GM12878 (cell line): ENCODE measurements at regions not wholly inside any gene's neighbourhood (a gene's known extent, or its start where the extent isn't known, plus 50 kb on each side); places are given as distances from the start of the nearest gene placed in this dataset.

Experiments
- ATAC-seq: fragments of 200-7000 bp; cut with Tn5 transposase; 3 replicates; pipeline ENCODE4 v1.9.1; 2020; ENCODE audit warnings: mild to moderate bottlenecking, moderate library complexity
- BruUV-seq: library from RNA; stranded (reverse); fragments of 400-500 nt; replicated peaks from 2 replicates; lab custom pipeline; 2021; lab: Mats Ljungman, UMichigan
- CTCF ChIA-PET: fragments of 300-600 bp; sonication (Branson Sonifier 250); formaldehyde crosslinking; extraction: SDS; loops from one replicate; lab custom pipeline; 2021; ENCODE audit warnings: inconsistent platforms; lab: Yijun Ruan, JAX
- POLR2A ChIA-PET: fragments of 350-600 bp; formaldehyde crosslinking; extraction: SDS; loops from one replicate; lab custom pipeline; 2021; ENCODE audit warnings: inconsistent platforms; lab: Charles Lee
- RAD21 ChIA-PET: fragments of 300-600 bp; sonication (Branson Sonifier 250); formaldehyde crosslinking; loops from one replicate; lab custom pipeline; 2023; ENCODE audit warnings: antibody characterized with exemption; ENCODE audit not compliant: unreplicated experiment; lab: Charles Lee
- SMC1A ChIA-PET: fragments of 300-600 bp; sonication (Branson Sonifier 250); formaldehyde crosslinking; loops from one replicate; lab custom pipeline; 2023; ENCODE audit not compliant: unreplicated experiment, uncharacterized antibody; lab: Charles Lee
- DNase-seq: peaks from one replicate; pipeline ENCODE4 v3.0.0-alpha.2; 2011; ENCODE audit warnings: low read depth, low spot score
- FAIRE-seq: peaks from 3 replicates; lab custom pipeline; 2011; peaks lifted over from hg19 to GRCh38; lab: Jason Lieb, UNC
- H2AFZ ChIP-seq: 2 replicates; pipeline ENCODE4 v1.6.0; 2011; ENCODE audit warnings: low read depth, low read length, control low read depth; ENCODE audit not compliant: control insufficient read depth
- H3K27ac ChIP-seq: 2 replicates; pipeline ENCODE4 v1.5.1; 2011; ENCODE audit warnings: control low read depth; ENCODE audit not compliant: control insufficient read depth, insufficient read depth
- H3K27me3 ChIP-seq, 2 experiments: replicated peaks in 1 of 2; 2 replicates each; pipeline versions ENCODE4 v1.6.0 to v1.6.1; 2011; ENCODE audit warnings: low read length in 1 of 2; ENCODE audit not compliant: control insufficient read depth in 2 of 2, insufficient read depth in 2 of 2
- H3K36me3 ChIP-seq, 2 experiments: 2 replicates each; pipeline ENCODE4 v1.5.1; 2011; ENCODE audit warnings: low read length in 1 of 2; ENCODE audit not compliant: control insufficient read depth in 2 of 2, insufficient read depth in 2 of 2
- H3K4me1 ChIP-seq: 2 replicates; pipeline ENCODE4 v1.6.1; 2011; ENCODE audit warnings: mild to moderate bottlenecking, low read length, moderate library complexity, mixed read lengths; ENCODE audit not compliant: control insufficient read depth, insufficient read depth
- H3K4me2 ChIP-seq: 2 replicates; pipeline ENCODE4 v1.6.0; 2011; ENCODE audit warnings: control low read depth; ENCODE audit not compliant: control insufficient read depth, insufficient read depth
- H3K4me3 ChIP-seq: fragments of 200-600 bp; sonication (generic); 2 replicates; pipeline ENCODE4 v1.5.1; 2016
- H3K79me2 ChIP-seq: 2 replicates; pipeline ENCODE4 v1.6.0; 2011; ENCODE audit warnings: low read length; ENCODE audit not compliant: control insufficient read depth, insufficient read depth
- H3K9ac ChIP-seq: 2 replicates; pipeline ENCODE4 v1.8.0; 2011; ENCODE audit warnings: low read length, control low read depth, mixed read lengths; ENCODE audit not compliant: control insufficient read depth, insufficient read depth
- H3K9me3 ChIP-seq: replicated peaks from 3 replicates; pipeline ENCODE4 v1.5.1; 2011; ENCODE audit warnings: mild to moderate bottlenecking, low read length; ENCODE audit not compliant: control insufficient read depth, insufficient read depth
- H4K20me1 ChIP-seq: 2 replicates; pipeline ENCODE4 v1.6.0; 2011; ENCODE audit not compliant: control insufficient read depth, insufficient read depth
- RAD51 ChIP-seq: fragments of 450-650 bp; IDR thresholded peaks from 2 replicates; pipeline ENCODE4 v1.6.1; 2016; ENCODE audit warnings: moderate library complexity, mild to moderate bottlenecking, inconsistent platforms
- TARDBP ChIP-seq: IDR thresholded peaks from 2 replicates; pipeline ENCODE4 v1.6.1; 2016; ENCODE audit warnings: borderline replicate concordance
- whole genome bisulfite sequencing: methylation state at CpG from one replicate; pipeline ENCODE4 v1.1.6; 2016; ENCODE audit warnings: low lambda C conversion rate; ENCODE audit not compliant: insufficient replicate concordance, insufficient coverage; ENCODE audit errors: missing lambda C conversion rate; 5-methylcytosine and 5-hydroxymethylcytosine counted together
- in situ Hi-C: fragments of 300-500 bp; cut with MboI; formaldehyde crosslinking; loops from 9 replicates; pipeline ENCODE4 v1.14.3; 2018; ENCODE audit warnings: mixed read lengths
- intact Hi-C: fragments of 100-400 bp; cut with micrococcal nuclease; formaldehyde crosslinking; loops from one replicate; pipeline ENCODE4 v1.14.2; 2022; ENCODE audit not compliant: unreplicated experiment
- TF ChIP-seq, protein P1 (sequence below): fragments of 450-650 bp; IDR thresholded peaks from 2 replicates; pipeline ENCODE4 v1.6.1; 2018; ENCODE audit warnings: borderline replicate concordance, mild to moderate bottlenecking; ENCODE audit not compliant: partially characterized antibody
- TF ChIP-seq, protein P2 (sequence below): fragments of 450-650 bp; IDR thresholded peaks from 2 replicates; pipeline ENCODE4 v1.6.1; 2018; ENCODE audit warnings: mild to moderate bottlenecking, low read depth, moderate library complexity; ENCODE audit not compliant: partially characterized antibody
- TF ChIP-seq, protein P3 (sequence below): IDR thresholded peaks from 2 replicates; pipeline ENCODE4 v1.6.1; 2012; ENCODE audit warnings: low read depth, low read length, improper control_type of control experiment

DNA sequence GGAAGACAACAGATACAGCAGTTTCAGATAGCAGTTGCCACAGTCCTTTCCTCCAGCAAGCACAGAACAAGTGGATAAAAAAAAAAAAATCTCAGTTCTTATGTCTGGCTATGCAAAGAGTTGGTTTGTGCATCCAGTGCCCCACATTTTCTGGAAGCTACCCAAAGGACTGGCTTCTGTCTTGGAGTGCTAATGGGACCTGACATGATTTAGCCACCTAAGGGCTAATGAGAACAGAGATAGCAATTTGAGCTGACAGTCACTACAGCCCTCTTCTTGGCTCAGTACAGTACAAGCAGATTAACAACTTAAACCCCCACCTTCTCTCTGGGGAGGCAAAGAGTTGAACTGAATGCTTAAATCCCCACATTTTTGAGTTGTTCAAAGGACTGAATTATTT is 976.8 kb downstream of the TBC1D32 start (continued):
- TF ChIP-seq, protein P1, sequence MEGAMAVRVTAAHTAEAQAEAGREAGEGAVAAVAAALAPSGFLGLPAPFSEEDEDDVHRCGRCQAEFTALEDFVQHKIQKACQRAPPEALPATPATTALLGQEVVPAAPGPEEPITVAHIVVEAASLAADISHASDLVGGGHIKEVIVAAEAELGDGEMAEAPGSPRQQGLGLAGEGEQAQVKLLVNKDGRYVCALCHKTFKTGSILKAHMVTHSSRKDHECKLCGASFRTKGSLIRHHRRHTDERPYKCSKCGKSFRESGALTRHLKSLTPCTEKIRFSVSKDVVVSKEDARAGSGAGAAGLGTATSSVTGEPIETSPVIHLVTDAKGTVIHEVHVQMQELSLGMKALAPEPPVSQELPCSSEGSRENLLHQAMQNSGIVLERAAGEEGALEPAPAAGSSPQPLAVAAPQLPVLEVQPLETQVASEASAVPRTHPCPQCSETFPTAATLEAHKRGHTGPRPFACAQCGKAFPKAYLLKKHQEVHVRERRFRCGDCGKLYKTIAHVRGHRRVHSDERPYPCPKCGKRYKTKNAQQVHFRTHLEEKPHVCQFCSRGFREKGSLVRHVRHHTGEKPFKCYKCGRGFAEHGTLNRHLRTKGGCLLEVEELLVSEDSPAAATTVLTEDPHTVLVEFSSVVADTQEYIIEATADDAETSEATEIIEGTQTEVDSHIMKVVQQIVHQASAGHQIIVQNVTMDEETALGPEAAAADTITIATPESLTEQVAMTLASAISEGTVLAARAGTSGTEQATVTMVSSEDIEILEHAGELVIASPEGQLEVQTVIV: no peak
- no peak for TF ChIP-seq TARDBP
- TF ChIP-seq, protein P2, sequence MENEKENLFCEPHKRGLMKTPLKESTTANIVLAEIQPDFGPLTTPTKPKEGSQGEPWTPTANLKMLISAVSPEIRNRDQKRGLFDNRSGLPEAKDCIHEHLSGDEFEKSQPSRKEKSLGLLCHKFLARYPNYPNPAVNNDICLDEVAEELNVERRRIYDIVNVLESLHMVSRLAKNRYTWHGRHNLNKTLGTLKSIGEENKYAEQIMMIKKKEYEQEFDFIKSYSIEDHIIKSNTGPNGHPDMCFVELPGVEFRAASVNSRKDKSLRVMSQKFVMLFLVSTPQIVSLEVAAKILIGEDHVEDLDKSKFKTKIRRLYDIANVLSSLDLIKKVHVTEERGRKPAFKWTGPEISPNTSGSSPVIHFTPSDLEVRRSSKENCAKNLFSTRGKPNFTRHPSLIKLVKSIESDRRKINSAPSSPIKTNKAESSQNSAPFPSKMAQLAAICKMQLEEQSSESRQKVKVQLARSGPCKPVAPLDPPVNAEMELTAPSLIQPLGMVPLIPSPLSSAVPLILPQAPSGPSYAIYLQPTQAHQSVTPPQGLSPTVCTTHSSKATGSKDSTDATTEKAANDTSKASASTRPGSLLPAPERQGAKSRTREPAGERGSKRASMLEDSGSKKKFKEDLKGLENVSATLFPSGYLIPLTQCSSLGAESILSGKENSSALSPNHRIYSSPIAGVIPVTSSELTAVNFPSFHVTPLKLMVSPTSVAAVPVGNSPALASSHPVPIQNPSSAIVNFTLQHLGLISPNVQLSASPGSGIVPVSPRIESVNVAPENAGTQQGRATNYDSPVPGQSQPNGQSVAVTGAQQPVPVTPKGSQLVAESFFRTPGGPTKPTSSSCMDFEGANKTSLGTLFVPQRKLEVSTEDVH: no peak

DNA sequence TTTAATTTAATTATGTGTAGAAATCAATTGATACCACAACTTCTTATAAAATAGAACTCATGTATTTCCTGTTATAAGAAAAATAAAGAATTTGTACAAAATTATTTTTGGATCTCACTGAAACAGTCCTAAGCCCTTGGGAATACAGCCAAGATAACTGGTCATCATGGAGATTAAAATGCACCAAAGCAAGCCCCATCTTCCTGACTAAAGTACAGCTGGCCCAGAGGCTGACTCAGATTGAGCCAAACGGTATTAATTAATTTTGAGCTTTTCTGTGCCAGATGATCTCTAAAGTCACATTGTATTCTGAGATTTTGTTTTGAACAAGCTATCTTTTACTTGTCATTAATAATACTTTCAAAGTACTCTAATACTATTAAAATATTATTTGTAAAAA is 978.5 kb downstream of the TBC1D32 start:
- Histone ChIP-seq H3K36me3 (no peaks in the 10 kb centered on the region), H2AFZ (no peak overlapping the region), H3K79me2 (no peaks in the 10 kb centered on the region), H3K9ac (no peak overlapping the region), H3K9me3 (no peaks in the 10 kb centered on the region; the same call in 2 of the 3 replicates), H3K4me3 (no peak overlapping the region), H3K4me1 (no peaks in the 10 kb centered on the region), H3K27me3 (no peaks in the 10 kb centered on the region), H3K27ac (no peak overlapping the region), H4K20me1 (no peaks in the 10 kb centered on the region), H3K4me2 (no peak overlapping the region)
- CTCF ChIA-PET: interaction anchor here (0.7 kb wide), 1 partner anchor 64 kb away, joined by 3 read pairs; no protein-coding TSS in a partner anchor
- POLR2A ChIA-PET: no interaction called here
- SMC1A ChIA-PET: no interaction called here
- DNase-seq (no peak), ATAC-seq (no peak), FAIRE-seq (no peak)
- TF ChIP-seq, protein P3, sequence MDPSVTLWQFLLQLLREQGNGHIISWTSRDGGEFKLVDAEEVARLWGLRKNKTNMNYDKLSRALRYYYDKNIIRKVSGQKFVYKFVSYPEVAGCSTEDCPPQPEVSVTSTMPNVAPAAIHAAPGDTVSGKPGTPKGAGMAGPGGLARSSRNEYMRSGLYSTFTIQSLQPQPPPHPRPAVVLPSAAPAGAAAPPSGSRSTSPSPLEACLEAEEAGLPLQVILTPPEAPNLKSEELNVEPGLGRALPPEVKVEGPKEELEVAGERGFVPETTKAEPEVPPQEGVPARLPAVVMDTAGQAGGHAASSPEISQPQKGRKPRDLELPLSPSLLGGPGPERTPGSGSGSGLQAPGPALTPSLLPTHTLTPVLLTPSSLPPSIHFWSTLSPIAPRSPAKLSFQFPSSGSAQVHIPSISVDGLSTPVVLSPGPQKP: no peak
- TF ChIP-seq RAD51: no peak
- intact Hi-C loops: no loop called here
- 0% methylated on average over 1 of the region's 1 CpG for WGBS
- RAD21 ChIA-PET: no interaction called here
- in situ Hi-C loops: no loop called here
- BruUV-seq: no TSS peak
